HepG2 (cell line): ENCODE measurements at regions not wholly inside any gene's neighbourhood (a gene's known extent, or its start where the extent isn't known, plus 50 kb on each side); places are given as distances from the start of the nearest gene placed in this dataset.

Experiments used
- ATAC-seq: fragments of 200-7000 bp; cut with Tn5 transposase; 3 replicates; pipeline ENCODE4 v1.9.1; 2020; ENCODE audit warnings: mild to moderate bottlenecking, moderate library complexity
- BruUV-seq: library from RNA; stranded (reverse); fragments of 400-500 nt; replicated peaks from 2 replicates; lab custom pipeline; 2021; lab: Mats Ljungman, UMichigan
- CTCF ChIA-PET: fragments of 300-600 bp; formaldehyde crosslinking; extraction: SDS; loops from one replicate; lab custom pipeline; 2021; ENCODE audit warnings: low total read pairs, inconsistent platforms, low intra/inter-chr PET ratio; lab: Yijun Ruan, JAX
- POLR2A ChIA-PET: fragments of 350-600 bp; sonication (Branson Sonifier 250); formaldehyde crosslinking; loops from one replicate; lab custom pipeline; 2020; ENCODE audit warnings: antibody characterized with exemption, inconsistent platforms; lab: Yijun Ruan, JAX
- DNase-seq: peaks from one replicate; pipeline ENCODE4 v3.0.0-alpha.2; 2015; ENCODE audit warnings: low spot score
- FAIRE-seq: peaks from 3 replicates; lab custom pipeline; 2011; peaks lifted over from hg19 to GRCh38; lab: Jason Lieb, UNC
- H2AFZ ChIP-seq: one replicate; pipeline ENCODE4 v1.6.1; 2011; ENCODE audit warnings: low read length, inconsistent platforms
- H3K27ac ChIP-seq: fragments of 300-600 bp; 3 replicates; pipeline ENCODE4 v1.8.0; 2011; ENCODE audit warnings: mixed run types, mild to moderate bottlenecking, mixed read lengths, low read length, inconsistent platforms; ENCODE audit not compliant: insufficient read depth; ENCODE audit errors: extremely low read length
- H3K27me3 ChIP-seq, 2 experiments: fragments of 200-600 bp in 1 of 2; 2 replicates in 1 of 2; 3 replicates in 1 of 2; pipeline versions ENCODE4 v1.6.0 to v1.8.0; 2011; ENCODE audit warnings: low read length in 2 of 2, mild to moderate bottlenecking in 2 of 2, moderate library complexity in 2 of 2, inconsistent platforms in 1 of 2; ENCODE audit not compliant: insufficient read depth in 2 of 2, control insufficient read depth in 1 of 2
- H3K36me3 ChIP-seq, 2 experiments: fragments of 200-600 bp in 1 of 2; replicated peaks in 1 of 2; 2 replicates in 1 of 2; 3 replicates in 1 of 2; pipeline versions ENCODE4 v1.5.1 to v1.8.0; 2011; ENCODE audit warnings: low read length in 2 of 2, inconsistent platforms in 1 of 2; ENCODE audit not compliant: insufficient read depth in 2 of 2, control insufficient read depth in 1 of 2
- H3K4me1 ChIP-seq: 2 replicates; pipeline ENCODE4 v1.5.1; 2012; ENCODE audit warnings: low read length, inconsistent platforms; ENCODE audit not compliant: insufficient read depth
- H3K4me2 ChIP-seq: 2 replicates; pipeline ENCODE4 v1.6.0; 2011; ENCODE audit warnings: low read depth, low read length, inconsistent platforms
- H3K4me3 ChIP-seq, 3 experiments: fragments of 200-600 bp in 1 of 3; sonication (generic), shearing (Covaris generic) in 1 of 3; replicated peaks in 1 of 3; 2 replicates each; pipeline ENCODE4 v1.5.1; 2011 to 2016; ENCODE audit warnings: low read length in 3 of 3, inconsistent platforms in 2 of 3, low read depth in 2 of 3, mild to moderate bottlenecking in 2 of 3, control low read depth in 1 of 3, mixed read lengths in 1 of 3; ENCODE audit not compliant: insufficient read depth in 1 of 3
- H3K79me2 ChIP-seq: one replicate; pipeline ENCODE4 v1.6.1; 2011; ENCODE audit warnings: low read length, inconsistent platforms; ENCODE audit not compliant: insufficient read depth
- H3K9ac ChIP-seq: 2 replicates; pipeline ENCODE4 v1.6.0; 2011; ENCODE audit warnings: mild to moderate bottlenecking, low read depth, low read length, inconsistent platforms; ENCODE audit not compliant: insufficient read depth
- H3K9me3 ChIP-seq: 2 replicates; pipeline ENCODE4 v1.5.1; 2012; ENCODE audit warnings: mild to moderate bottlenecking, low read length
- H4K20me1 ChIP-seq: 2 replicates; pipeline ENCODE4 v1.6.0; 2011; ENCODE audit warnings: inconsistent platforms, mild to moderate bottlenecking, low read length, moderate library complexity; ENCODE audit not compliant: insufficient read depth
- CTCF ChIP-seq: sonication (generic); formaldehyde crosslinking; IDR thresholded peaks from 2 replicates; pipeline ENCODE4 v1.5.0; 2020; ENCODE audit warnings: mild to moderate bottlenecking, missing genetic modification reagents, moderate library complexity
- HNRNPK ChIP-seq: fragments of 200-400 bp; formaldehyde crosslinking; IDR thresholded peaks from 2 replicates; pipeline ENCODE4 v1.6.1; 2018; ENCODE audit warnings: low read length, low read depth, moderate library complexity, mild to moderate bottlenecking; ENCODE audit not compliant: poor library complexity, severe bottlenecking
- HOXD1 ChIP-seq: sonication (generic); formaldehyde crosslinking; IDR thresholded peaks from 2 replicates; pipeline ENCODE4 v1.5.0; 2020; ENCODE audit warnings: missing genetic modification reagents
- MBD4 ChIP-seq: IDR thresholded peaks from 2 replicates; pipeline ENCODE4 v1.6.1; 2012; ENCODE audit warnings: low read length, inconsistent platforms, borderline replicate concordance
- SMC3 ChIP-seq: IDR thresholded peaks from 2 replicates; pipeline ENCODE4 v1.6.1; 2011; ENCODE audit warnings: low read length, improper control_type of control experiment
- STAG1 ChIP-seq: sonication (generic); formaldehyde crosslinking; IDR thresholded peaks from 2 replicates; pipeline ENCODE4 v1.4.0; 2020; ENCODE audit warnings: missing genetic modification reagents
- ZNF101 ChIP-seq: sonication (generic); formaldehyde crosslinking; IDR thresholded peaks from 2 replicates; pipeline ENCODE4 v1.4.0; 2020; ENCODE audit warnings: mild to moderate bottlenecking, low read depth, missing genetic modification reagents, borderline replicate concordance
- WGBS: methylation state at CpG from one replicate; pipeline ENCODE4 v1.1.6; 2017; ENCODE audit warnings: low lambda C conversion rate; 5-methylcytosine and 5-hydroxymethylcytosine counted together
- in situ Hi-C: cut with HindIII; loops from 2 replicates; pipeline ENCODE4 v1.10.0; 2017; ENCODE audit warnings: low pct_unique_long_range_greater_than_20kb; ENCODE audit not compliant: extremely low pct_ligation_motif_present
- intact Hi-C: fragments of 100-400 bp; cut with micrococcal nuclease; formaldehyde crosslinking; loops from one replicate; pipeline ENCODE4 v1.10.0; 2022; ENCODE audit not compliant: unreplicated experiment

GRCh38 chr1:196148367-196148970, 459.8 kb downstream of the KCNT2 start:
- DNase-seq (peak; percentile 6), ATAC-seq (no peak), FAIRE-seq (no peak)
- ChIA-PET POLR2A (no interaction called here), CTCF (interaction anchor here (1.2 to 2.4 kb wide), 2 partner anchors 225 to 513 kb away, joined by 4 to 11 read pairs; no protein-coding TSS in a partner anchor)
- BruUV-seq = no TSS peak
- Histone ChIP-seq H3K4me3 (no peak overlapping the region), H3K9ac (no peak overlapping the region), H4K20me1 (no peaks in the 10 kb centered on the region), H2AFZ (no peak overlapping the region), H3K4me2 (no peak overlapping the region), H3K27ac (no peak overlapping the region), H3K36me3 (no peaks in the 10 kb centered on the region), H3K4me1 (no peaks in the 10 kb centered on the region), H3K79me2 (no peaks in the 10 kb centered on the region), H3K27me3 (no peaks in the 10 kb centered on the region), H3K9me3 (no peaks in the 10 kb centered on the region)
- intact Hi-C loops = loop anchor here (1.0 kb wide), 2 partner anchors 161 to 513 kb away; no protein-coding TSS in a partner anchor
- in situ Hi-C loops = loop anchor here (10.0 to 25.0 kb wide), 2 partner anchors 164 to 516 kb away; no protein-coding TSS in a partner anchor
- 30% methylated on average over 3 of the region's 3 CpGs for WGBS
- TF ChIP-seq HOXD1 (CRISPR knock-in tag) (no peak), CTCF (CRISPR knock-in tag) (peak; percentile 34), MBD4 (no peak), STAG1 (CRISPR knock-in tag) (peak; percentile 56), ZNF101 (CRISPR knock-in tag) (no peak), SMC3 (0 out of 2 replicates have a peak, but pooled peaks have one; percentile 24), HNRNPK (no peak)
